Activated CD8-positive, alpha-beta memory T cell treated with anti-CD3 and anti-CD28 coated beads, Interleukin-2, amount 50 U/mL, for 1 hour (primary cell): ENCODE measurements at regions not wholly inside any gene's neighbourhood (a gene's known extent, or its start where the extent isn't known, plus 50 kb on each side); places are given as distances from the start of the nearest gene placed in this dataset.

Experiments
- DNase-seq: peaks from one replicate; pipeline ENCODE4 v3.0.0-alpha.2; 2020; ENCODE audit errors: extremely low read depth

- DNase-seq: no peak
Measured at GRCh38 chr6:6704103-6705060, 115.9 kb downstream of the LY86 start.

GRCh38 chr6:6705061-6705425, 116.5 kb downstream of the LY86 start:
- DNase-seq: no peak

- DNase-seq: no peak
Measured at GRCh38 chr6:6705915-6706675, 117.6 kb downstream of the LY86 start.

GRCh38 chr6:6707143-6707542, 118.6 kb downstream of the LY86 start:
- no peak for DNase-seq

GRCh38 chr6:6709106-6709505, 120.6 kb downstream of the LY86 start:
- no peak for DNase-seq

GRCh38 chr6:6711031-6711785, 122.7 kb downstream of the LY86 start:
- DNase-seq: no peak

- no peak for DNase-seq
Measured at GRCh38 chr6:6711832-6712448, 123.4 kb downstream of the LY86 start.

- DNase-seq: no peak
Measured at GRCh38 chr6:6712449-6713403, 124.2 kb downstream of the LY86 start.

- DNase-seq: no peak
Measured at GRCh38 chr6:6713657-6714056, 125.1 kb downstream of the LY86 start.

- no peak for DNase-seq
Measured at GRCh38 chr6:6714118-6714897, 125.8 kb downstream of the LY86 start.

- DNase-seq: no peak
Measured at GRCh38 chr6:6714953-6715352, 126.4 kb downstream of the LY86 start.

- DNase-seq: no peak
Measured at GRCh38 chr6:6715465-6715864, 126.9 kb downstream of the LY86 start.

- DNase-seq: no peak
Measured at GRCh38 chr6:6716998-6717763, 128.7 kb downstream of the LY86 start.

- DNase-seq: no peak
Measured at GRCh38 chr6:6717953-6718352, 129.4 kb downstream of the LY86 start.

GRCh38 chr6:6721606-6722005, 133.1 kb downstream of the LY86 start:
- DNase-seq: no peak

GRCh38 chr6:6722195-6722594, 133.7 kb downstream of the LY86 start:
- DNase-seq: no peak

- no peak for DNase-seq
Measured at GRCh38 chr6:6723361-6723760, 134.8 kb downstream of the LY86 start.

- DNase-seq: no peak
Measured at GRCh38 chr6:6723921-6724538, 135.5 kb downstream of the LY86 start.
